ENCODE measurements at regions not wholly inside any gene's neighbourhood (a gene's known extent, or its start where the extent isn't known, plus 50 kb on each side); places are given as distances from the start of the nearest gene placed in this dataset.

GRCh38 chr12:60138526-60138925 is 542.7 kb downstream of the SLC16A7 start:
- no peak for TF ChIP-seq POLR2A (IDR thresholded peaks at IDR 0.05)
- no peak for TF ChIP-seq CTCF (IDR thresholded peaks at IDR 0.05)

Measured in adrenal gland (tissue), 5 donors.